Liver (tissue), 8 donors: ENCODE measurements at regions not wholly inside any gene's neighbourhood (a gene's known extent, or its start where the extent isn't known, plus 50 kb on each side); places are given as distances from the start of the nearest gene placed in this dataset.

Source experiments
- DNase-seq: peaks from one replicate; pipeline ENCODE4 v3.0.0-alpha.2; 2017; ENCODE audit warnings: low spot score
- H3K27ac ChIP-seq, 2 donors: one replicate each; pipeline ENCODE4 v1.7.0; 2013; ENCODE audit warnings: inconsistent platforms in 2 of 2, low read length in 2 of 2, control low read depth in 1 of 2, low read depth in 1 of 2, mild to moderate bottlenecking in 1 of 2
- H3K27me3 ChIP-seq, 4 donors: one replicate each; pipeline versions ENCODE4 v1.6.1 to v1.7.0; 2013; ENCODE audit warnings: low read length in 3 of 4, inconsistent platforms in 1 of 4, mild to moderate bottlenecking in 1 of 4, moderate library complexity in 1 of 4; ENCODE audit not compliant: control insufficient read depth in 4 of 4, insufficient read depth in 4 of 4
- H3K36me3 ChIP-seq, 4 donors: one replicate each; pipeline versions ENCODE4 v1.6.1 to v1.7.0; 2013; ENCODE audit warnings: low read length in 3 of 4, mild to moderate bottlenecking in 3 of 4, low read depth in 1 of 4, moderate library complexity in 1 of 4; ENCODE audit not compliant: control insufficient read depth in 4 of 4, insufficient read depth in 3 of 4
- H3K4me1 ChIP-seq, 4 donors: one replicate each; pipeline versions ENCODE4 v1.6.1 to v1.7.0; 2013; ENCODE audit warnings: low read length in 3 of 4, mild to moderate bottlenecking in 3 of 4, moderate library complexity in 1 of 4; ENCODE audit not compliant: control insufficient read depth in 4 of 4, insufficient read depth in 4 of 4
- H3K4me3 ChIP-seq, 3 donors: one replicate each; pipeline versions ENCODE4 v1.6.1 to v1.7.0; 2013; ENCODE audit warnings: low read length in 3 of 3, control low read depth in 1 of 3, low read depth in 1 of 3, mild to moderate bottlenecking in 1 of 3
- H3K9ac ChIP-seq, 2 donors: one replicate each; pipeline ENCODE4 v1.7.0; 2013; ENCODE audit warnings: low read length in 2 of 2, mild to moderate bottlenecking in 2 of 2, moderate library complexity in 2 of 2, control low read depth in 1 of 2, low read depth in 1 of 2
- H3K9me3 ChIP-seq, 4 donors: one replicate each; pipeline versions ENCODE4 v1.6.1 to v1.7.0; 2013; ENCODE audit warnings: low read length in 3 of 4; ENCODE audit not compliant: control insufficient read depth in 4 of 4
- ATF3 ChIP-seq: IDR thresholded peaks from 2 replicates; pipeline ENCODE4 v1.6.1; 2016; ENCODE audit warnings: antibody characterized with exemption
- CTCF ChIP-seq: fragments of 150-350 bp; IDR thresholded peaks from 2 replicates; pipeline ENCODE4 v1.5.1; 2017; ENCODE audit warnings: improper control_type of control experiment, low read depth, low read length; ENCODE audit not compliant: missing input control
- EGR1 ChIP-seq, 2 donors: IDR thresholded peaks; 2 replicates each; pipeline ENCODE4 v1.6.1; 2016 to 2018; ENCODE audit warnings: antibody characterized with exemption in 2 of 2, low read depth in 2 of 2
- FOXA1 ChIP-seq: IDR thresholded peaks from 2 replicates; pipeline ENCODE4 v1.6.1; 2016; ENCODE audit warnings: antibody characterized with exemption
- FOXA2 ChIP-seq: IDR thresholded peaks from 2 replicates; pipeline ENCODE4 v1.6.1; 2016; ENCODE audit warnings: antibody characterized with exemption
- GABPA ChIP-seq, 2 donors: IDR thresholded peaks in 1 of 2; conservative IDR thresholded peaks in 1 of 2; 2 replicates each; pipeline ENCODE4 v1.6.1; 2016; ENCODE audit warnings: antibody characterized with exemption in 2 of 2, mild to moderate bottlenecking in 1 of 2, moderate library complexity in 1 of 2
- HNF4A ChIP-seq, 2 donors: conservative IDR thresholded peaks; 2 replicates each; pipeline ENCODE4 v1.6.1; 2016; ENCODE audit warnings: antibody characterized with exemption in 2 of 2, mild to moderate bottlenecking in 2 of 2
- HNF4G ChIP-seq: IDR thresholded peaks from 2 replicates; pipeline ENCODE4 v1.6.1; 2016; ENCODE audit warnings: antibody characterized with exemption
- JUND ChIP-seq, 2 donors: IDR thresholded peaks; 2 replicates each; pipeline ENCODE4 v1.6.1; 2016; ENCODE audit warnings: antibody characterized with exemption in 2 of 2
- MAX ChIP-seq: IDR thresholded peaks from 2 replicates; pipeline ENCODE4 v1.6.1; 2016; ENCODE audit warnings: antibody characterized with exemption
- NR2F2 ChIP-seq: IDR thresholded peaks from 2 replicates; pipeline ENCODE4 v1.6.1; 2016; ENCODE audit warnings: antibody characterized with exemption
- RAD21 ChIP-seq, 2 donors: IDR thresholded peaks; 2 replicates each; pipeline ENCODE4 v1.6.1; 2016; ENCODE audit warnings: antibody characterized with exemption in 2 of 2, mild to moderate bottlenecking in 2 of 2
- REST ChIP-seq: IDR thresholded peaks from 2 replicates; pipeline ENCODE4 v1.6.1; 2016; ENCODE audit warnings: antibody characterized with exemption, mild to moderate bottlenecking
- RXRA ChIP-seq, 2 donors: IDR thresholded peaks; 2 replicates each; pipeline ENCODE4 v1.6.1; 2017 to 2018; ENCODE audit warnings: antibody characterized with exemption in 2 of 2, mild to moderate bottlenecking in 1 of 2
- SP1 ChIP-seq: IDR thresholded peaks from 2 replicates; pipeline ENCODE4 v1.6.1; 2018; ENCODE audit warnings: antibody characterized with exemption, mild to moderate bottlenecking
- TAF1 ChIP-seq: conservative IDR thresholded peaks from 2 replicates; pipeline ENCODE4 v1.6.1; 2016; ENCODE audit warnings: antibody characterized with exemption, mild to moderate bottlenecking
- YY1 ChIP-seq: IDR thresholded peaks from 2 replicates; pipeline ENCODE4 v1.6.1; 2016; ENCODE audit warnings: antibody characterized with exemption, mild to moderate bottlenecking
- ZBTB33 ChIP-seq: IDR thresholded peaks from 2 replicates; pipeline ENCODE4 v1.6.1; 2016; ENCODE audit warnings: antibody characterized with exemption
- WGBS: extraction: QIAGEN DNeasy Blood & Tissue Kit; methylation state at CpG from one replicate; pipeline ENCODE4 v1.1.7; 2013; 5-methylcytosine and 5-hydroxymethylcytosine counted together
- donor health status: healthy.
- donor health status: healthy.
- donor health status: healthy.
- donor health status: healthy.
- donor health status: healthy.

GRCh38 chr2:66283787-66284186 lies 151.1 kb upstream of the MEIS1 start:
- Histone ChIP-seq H3K27me3 (no peaks in the 10 kb centered on the region), H3K36me3 (no peaks in the 10 kb centered on the region), H3K9me3 (no peaks in the 10 kb centered on the region), H3K4me1 (no peaks in the 10 kb centered on the region), H3K4me3 (no peak overlapping the region), H3K9ac (no peak overlapping the region), H3K27ac (no peak overlapping the region)
- 74% methylated on average over 1 of the region's 1 CpG for WGBS
- TF ChIP-seq FOXA1, result no peak
- TF ChIP-seq HNF4G, result no peak
- TF ChIP-seq MAX, result no peak
- no peak for TF ChIP-seq ATF3
- TF ChIP-seq SP1, result no peak
- no peak for TF ChIP-seq GABPA (IDR thresholded peaks at IDR 0.05 in 1 of 2, conservative IDR thresholded peaks at IDR 0.05 in 1 of 2)
- TF ChIP-seq CTCF, result no peak
- no peak for TF ChIP-seq FOXA2
- no peak for TF ChIP-seq EGR1 (IDR thresholded peaks at IDR 0.05; ENCODE audit: low read depth in 2 of 2)
- no peak for TF ChIP-seq RXRA (IDR thresholded peaks at IDR 0.05)
- no peak for TF ChIP-seq JUND (IDR thresholded peaks at IDR 0.05)
- TF ChIP-seq ZBTB33, result no peak
- no peak for TF ChIP-seq REST
- no peak for TF ChIP-seq RAD21 (IDR thresholded peaks at IDR 0.05)
- TF ChIP-seq TAF1, result no peak
- no peak for TF ChIP-seq NR2F2
- DNase-seq, result no peak

GRCh38 chr2:66281980-66282379 lies 152.9 kb upstream of the MEIS1 start:
- no peak overlapping the region for H3K4me3 ChIP-seq
- no peaks in the 10 kb centered on the region for H3K4me1 ChIP-seq
- H3K9me3 ChIP-seq, result no peaks in the 10 kb centered on the region
- no peak for DNase-seq
- no peak overlapping the region for H3K27ac ChIP-seq
- no peaks in the 10 kb centered on the region for H3K36me3 ChIP-seq
- H3K27me3 ChIP-seq, result no peaks in the 10 kb centered on the region
- no peak overlapping the region for H3K9ac ChIP-seq
- TF ChIP-seq HNF4A (conservative IDR thresholded peaks at IDR 0.05), result no peak
- TF ChIP-seq YY1, result no peak
- no peak for TF ChIP-seq TAF1
- TF ChIP-seq RAD21 (IDR thresholded peaks at IDR 0.05), result no peak
- no peak for TF ChIP-seq FOXA1
- no peak for TF ChIP-seq HNF4G
- no peak for TF ChIP-seq NR2F2
- no peak for TF ChIP-seq EGR1 (IDR thresholded peaks at IDR 0.05; ENCODE audit: low read depth in 2 of 2)
- TF ChIP-seq JUND (IDR thresholded peaks at IDR 0.05), result no peak
- TF ChIP-seq FOXA2, result no peak
- no peak for TF ChIP-seq SP1
- no peak for TF ChIP-seq MAX
- TF ChIP-seq ZBTB33, result no peak
- TF ChIP-seq GABPA (IDR thresholded peaks at IDR 0.05 in 1 of 2, conservative IDR thresholded peaks at IDR 0.05 in 1 of 2), result no peak
- TF ChIP-seq REST, result no peak
